AG09319 (cell line): ENCODE measurements at regions not wholly inside any gene's neighbourhood (a gene's known extent, or its start where the extent isn't known, plus 50 kb on each side); places are given as distances from the start of the nearest gene placed in this dataset.

Experiments
- DNase-seq: peaks from one replicate; pipeline ENCODE4 v3.0.0-alpha.2; 2010; ENCODE audit warnings: low read depth; ENCODE audit errors: extremely low read depth
- TF ChIP-seq, protein P1 (sequence below): IDR thresholded peaks from 2 replicates; pipeline ENCODE4 v1.5.1; 2011; ENCODE audit warnings: low read depth, mild to moderate bottlenecking, inconsistent platforms, low read length, moderate library complexity

GRCh38 chr12:58386136-58386535 is 444.8 kb downstream of the ATP23 start:
- DNase-seq, result no peak
- TF ChIP-seq, protein P1, sequence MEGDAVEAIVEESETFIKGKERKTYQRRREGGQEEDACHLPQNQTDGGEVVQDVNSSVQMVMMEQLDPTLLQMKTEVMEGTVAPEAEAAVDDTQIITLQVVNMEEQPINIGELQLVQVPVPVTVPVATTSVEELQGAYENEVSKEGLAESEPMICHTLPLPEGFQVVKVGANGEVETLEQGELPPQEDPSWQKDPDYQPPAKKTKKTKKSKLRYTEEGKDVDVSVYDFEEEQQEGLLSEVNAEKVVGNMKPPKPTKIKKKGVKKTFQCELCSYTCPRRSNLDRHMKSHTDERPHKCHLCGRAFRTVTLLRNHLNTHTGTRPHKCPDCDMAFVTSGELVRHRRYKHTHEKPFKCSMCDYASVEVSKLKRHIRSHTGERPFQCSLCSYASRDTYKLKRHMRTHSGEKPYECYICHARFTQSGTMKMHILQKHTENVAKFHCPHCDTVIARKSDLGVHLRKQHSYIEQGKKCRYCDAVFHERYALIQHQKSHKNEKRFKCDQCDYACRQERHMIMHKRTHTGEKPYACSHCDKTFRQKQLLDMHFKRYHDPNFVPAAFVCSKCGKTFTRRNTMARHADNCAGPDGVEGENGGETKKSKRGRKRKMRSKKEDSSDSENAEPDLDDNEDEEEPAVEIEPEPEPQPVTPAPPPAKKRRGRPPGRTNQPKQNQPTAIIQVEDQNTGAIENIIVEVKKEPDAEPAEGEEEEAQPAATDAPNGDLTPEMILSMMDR, result no peak

- TF ChIP-seq, protein P1, result no peak
- DNase-seq, result no peak
These were observed 445.8 kb downstream of the ATP23 start for GRCh38 chr12:58387199-58387598.

DNA sequence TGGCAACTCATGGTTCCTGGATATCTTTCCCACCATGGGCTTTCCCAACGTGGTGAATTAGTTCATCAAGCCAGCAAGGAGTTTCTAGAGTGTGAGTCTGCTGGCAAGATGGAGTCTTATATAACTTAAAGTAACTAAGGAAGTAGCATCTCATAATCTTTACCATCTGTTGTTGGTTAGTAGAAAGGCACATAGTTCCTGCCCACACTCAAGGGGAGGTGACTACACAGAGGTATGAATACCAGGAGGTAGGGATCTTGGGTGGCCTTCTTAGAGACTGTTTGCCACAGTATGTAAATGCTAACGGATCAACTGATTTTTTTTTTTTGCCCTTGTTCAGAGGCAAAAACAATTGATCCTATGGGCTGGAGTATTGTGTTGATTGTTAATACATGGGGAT is 446.9 kb downstream of the ATP23 start:
- no peak for DNase-seq
- TF ChIP-seq, protein P1, result no peak

DNA sequence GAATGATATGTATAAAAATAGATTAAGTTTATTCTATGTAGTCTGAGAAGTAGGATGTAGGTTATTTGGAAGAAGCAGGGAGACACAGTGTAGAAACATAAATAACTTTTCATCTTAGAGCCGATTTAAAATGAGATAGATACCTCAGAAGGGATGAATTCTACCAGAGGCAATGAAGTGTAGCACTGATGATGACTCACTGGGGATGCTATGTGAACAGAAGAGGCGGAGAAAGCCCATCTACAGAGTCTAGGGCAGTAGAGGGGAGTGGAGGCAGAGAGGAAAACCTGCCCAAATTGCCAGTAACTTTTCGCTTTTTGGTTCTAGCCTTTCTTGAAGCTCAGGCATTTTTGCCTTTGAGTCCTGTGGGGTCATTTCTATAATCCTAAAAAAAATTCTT is 451.8 kb downstream of the ATP23 start:
- no peak for DNase-seq
- TF ChIP-seq, protein P1, result no peak

GRCh38 chr12:58395056-58395455 is 453.7 kb downstream of the ATP23 start:
- TF ChIP-seq, protein P1, result no peak
- no peak for DNase-seq

DNA sequence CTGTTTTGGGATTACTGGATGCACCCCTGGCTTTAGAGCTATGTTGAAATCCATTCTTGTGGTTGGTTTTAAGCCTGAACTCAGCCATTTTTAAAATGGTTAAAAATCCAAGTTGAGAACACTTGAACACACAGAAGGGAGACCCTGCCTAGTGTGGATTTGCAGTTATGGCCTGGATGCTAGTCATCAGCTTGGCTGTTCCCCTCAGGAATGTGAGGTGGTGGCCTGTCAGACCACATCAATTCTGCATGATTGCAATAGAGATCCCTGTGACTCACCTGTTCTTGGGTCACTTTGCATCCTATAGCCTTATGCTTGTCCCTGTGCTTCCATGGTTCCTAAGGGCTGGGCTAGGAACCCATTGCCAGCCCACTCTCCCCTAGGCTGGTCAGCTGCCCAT is 454.1 kb downstream of the ATP23 start:
- no peak for DNase-seq
- TF ChIP-seq, protein P1, result no peak

DNA sequence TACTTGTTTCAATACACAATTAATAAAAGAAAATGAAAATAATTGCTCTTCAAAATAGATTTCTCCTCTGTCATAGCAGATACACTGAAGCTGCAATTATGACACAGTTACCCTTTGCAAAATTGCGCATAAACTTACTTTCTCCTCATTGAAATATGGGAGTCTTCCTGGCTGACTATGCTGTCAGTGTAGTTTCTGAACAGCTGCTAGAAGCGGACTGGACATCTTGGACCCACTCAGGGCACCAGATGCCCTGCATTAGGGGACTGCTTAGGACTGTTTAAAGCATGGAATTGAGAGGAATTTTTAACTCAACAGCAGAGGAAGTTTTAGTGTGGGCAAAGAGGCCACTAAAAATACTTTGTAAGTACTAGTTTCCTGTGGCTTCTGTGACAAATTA is 454.9 kb downstream of the ATP23 start:
- TF ChIP-seq, protein P1, result no peak
- no peak for DNase-seq
